ENCODE measurements at regions not wholly inside any gene's neighbourhood (a gene's known extent, or its start where the extent isn't known, plus 50 kb on each side); places are given as distances from the start of the nearest gene placed in this dataset.
A peak's percentile ranks its signal among the peaks of the same experiment; 100 is the strongest.

- H3K79me2 ChIP-seq (ENCODE audit: insufficient read depth), result no peaks in the 10 kb centered on the region
- H3K9me2 ChIP-seq, result no peaks in the 10 kb centered on the region
- no peaks in the 10 kb centered on the region for H3K4me1 ChIP-seq (ENCODE audit: control insufficient read depth in 1 of 2, insufficient read depth in 2 of 2, low read depth in 1 of 2, low read length in 1 of 2)
- no peak overlapping the region for H3K4me2 ChIP-seq
- TF ChIP-seq RXRA (IDR thresholded peaks at IDR 0.05; ENCODE audit: borderline replicate concordance, low read depth) (no peak), JUND (IDR thresholded peaks at IDR 0.05) (peak; percentile 12; the same call in 1 of the 2 replicates), ZBTB33 (IDR thresholded peaks at IDR 0.05; ENCODE audit: borderline replicate concordance, low read depth) (no peak), EZH2phosphoT487 (IDR thresholded peaks at IDR 0.05; ENCODE audit: borderline replicate concordance, low read depth) (no peak), FOSL2 (IDR thresholded peaks at IDR 0.05; ENCODE audit: borderline replicate concordance, low read depth) (peak; percentile 27; the same call in 1 of the 2 replicates), RCOR1 (IDR thresholded peaks at IDR 0.05; ENCODE audit: low read length) (no peak), MEF2A (IDR thresholded peaks at IDR 0.05; ENCODE audit: borderline replicate concordance, low read depth) (0 out of 2 replicates have a peak, but pooled peaks have one; percentile 12), FOXM1 (IDR thresholded peaks at IDR 0.05; ENCODE audit: low read depth) (no peak), GABPA (IDR thresholded peaks at IDR 0.05; ENCODE audit: low read depth) (no peak), ELF1 (IDR thresholded peaks at IDR 0.05) (no peak), NFIC (IDR thresholded peaks at IDR 0.05; ENCODE audit: borderline replicate concordance) (peak; percentile 25; the same call in 1 of the 2 replicates), SIN3A (IDR thresholded peaks at IDR 0.05; ENCODE audit: borderline replicate concordance, low read depth, low read length) (no peak), RAD21 (IDR thresholded peaks at IDR 0.05; ENCODE audit: low read length) (no peak), GATA2 (CRISPR knock-in tag; IDR thresholded peaks at IDR 0.05) (no peak), CTCF (IDR thresholded peaks at IDR 0.05) (no peak), CHD2 (IDR thresholded peaks at IDR 0.05; ENCODE audit: low read length, partially characterized antibody) (no peak), USF1 (IDR thresholded peaks at IDR 0.05; ENCODE audit: borderline replicate concordance, low read depth) (no peak), EP300 (IDR thresholded peaks at IDR 0.05; ENCODE audit: borderline replicate concordance in 1 of 2, low read depth in 1 of 2, low read length in 1 of 2) (peak in 1 of 2 experiments; percentile 31; a peak in 1 of 4 replicates), TCF12 (IDR thresholded peaks at IDR 0.05) (peak; percentile 33; the same call in 1 of the 2 replicates), TAF1 (IDR thresholded peaks at IDR 0.05; ENCODE audit: borderline replicate concordance, low read depth, low read length) (no peak)
- TF ChIP-seq, protein P1, sequence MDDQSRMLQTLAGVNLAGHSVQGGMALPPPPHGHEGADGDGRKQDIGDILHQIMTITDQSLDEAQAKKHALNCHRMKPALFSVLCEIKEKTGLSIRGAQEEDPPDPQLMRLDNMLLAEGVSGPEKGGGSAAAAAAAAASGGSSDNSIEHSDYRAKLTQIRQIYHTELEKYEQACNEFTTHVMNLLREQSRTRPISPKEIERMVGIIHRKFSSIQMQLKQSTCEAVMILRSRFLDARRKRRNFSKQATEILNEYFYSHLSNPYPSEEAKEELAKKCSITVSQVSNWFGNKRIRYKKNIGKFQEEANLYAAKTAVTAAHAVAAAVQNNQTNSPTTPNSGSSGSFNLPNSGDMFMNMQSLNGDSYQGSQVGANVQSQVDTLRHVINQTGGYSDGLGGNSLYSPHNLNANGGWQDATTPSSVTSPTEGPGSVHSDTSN (IDR thresholded peaks at IDR 0.05), result peak; percentile 50
- H2AFZ ChIP-seq (ENCODE audit: low read depth), result peak overlapping the region; percentile 38; the same call in 1 of the 2 replicates
- H3K4me3 ChIP-seq (ENCODE audit: low read depth in 2 of 2, low read length in 1 of 2), result no peak overlapping the region
- ChIA-PET POLR2A (no interaction called here), CTCF (interaction anchor here (0.8 kb wide), 1 partner anchor 70 kb away, joined by 3 read pairs; no protein-coding TSS in a partner anchor)
- H3K9ac ChIP-seq, result no peak overlapping the region
- H3K36me3 ChIP-seq (replicated peaks in 1 of 2; ENCODE audit: control insufficient read depth in 1 of 2, insufficient read depth in 2 of 2, low read length in 1 of 2), result peaks cover 0 to 3% of the 10 kb centered on the region in 2 experiments
- H3F3A ChIP-seq (replicated peaks; ENCODE audit: insufficient read depth), result peaks cover 5% of the 10 kb centered on the region
- peak overlapping the region in 1 of 2 experiments; percentile 72; a peak in 3 of 4 replicates for H3K27ac ChIP-seq (ENCODE audit: low read depth in 2 of 2, low read length in 1 of 2)
- no peaks in the 10 kb centered on the region for H3K27me3 ChIP-seq (ENCODE audit: insufficient read depth)
- H3K9me3 ChIP-seq, result 0 out of 2 replicates have a peak, but pooled peaks cover 7% of the 10 kb centered on the region
- no peaks in the 10 kb centered on the region for H4K20me1 ChIP-seq (ENCODE audit: insufficient read depth)
- WGBS (ENCODE audit: low lambda C conversion rate), result 34% methylated on average over 2 of the region's 2 CpGs
- no peak for DNase-seq
These were observed 176.4 kb downstream of the NFKBIZ start for GRCh38 chr3:102025606-102026270.
